Caco-2 (cell line): ENCODE measurements at regions not wholly inside any gene's neighbourhood (a gene's known extent, or its start where the extent isn't known, plus 50 kb on each side); places are given as distances from the start of the nearest gene placed in this dataset.

Experiments
- BruUV-seq: library from RNA; stranded (reverse); fragments of 400-500 nt; replicated peaks from 2 replicates; lab custom pipeline; 2021; lab: Mats Ljungman, UMichigan
- CTCF ChIA-PET: fragments of 300-600 bp; sonication (Branson Sonifier 250); formaldehyde crosslinking; loops from one replicate; lab custom pipeline; 2022; ENCODE audit warnings: antibody characterized with exemption; lab: Charles Lee
- POLR2A ChIA-PET: fragments of 300-600 bp; sonication (Branson Sonifier 250); formaldehyde crosslinking; loops from one replicate; lab custom pipeline; 2022; ENCODE audit warnings: antibody characterized with exemption; lab: Charles Lee
- DNase-seq, 2 experiments: peaks; one replicate each; pipeline versions ENCODE4 v3.0.0 to v3.0.0-alpha.2; 2020 to 2022
- H3K27me3 ChIP-seq: replicated peaks from 2 replicates; pipeline ENCODE4 v1.6.0; 2011; ENCODE audit warnings: low read length; ENCODE audit not compliant: control insufficient read depth, insufficient read depth
- H3K36me3 ChIP-seq: 2 replicates; pipeline ENCODE4 v1.5.1; 2011; ENCODE audit warnings: low read length; ENCODE audit not compliant: control insufficient read depth, insufficient read depth
- H3K4me1 ChIP-seq: fragments of 250-450 bp; sonication (Bioruptor Pico); 2 replicates; pipeline ENCODE4 v1.5.1; 2020; ENCODE audit warnings: mild to moderate bottlenecking
- H3K4me3 ChIP-seq: 2 replicates; pipeline ENCODE4 v1.5.1; 2011; ENCODE audit warnings: low read depth, mild to moderate bottlenecking, control low read depth, low read length
- H3K9me3 ChIP-seq: fragments of 250-450 bp; sonication (Bioruptor Pico); 2 replicates; pipeline ENCODE4 v1.5.1; 2020; ENCODE audit warnings: mild to moderate bottlenecking, moderate library complexity
- H3K27ac Mint-ChIP-seq: one replicate; pipeline ENCODE4 v1.8.0; 2022; ENCODE audit warnings: mixed read lengths; ENCODE audit not compliant: unreplicated experiment
- H3K27me3 Mint-ChIP-seq: one replicate; pipeline ENCODE4 v1.8.0; 2022; ENCODE audit warnings: mixed read lengths; ENCODE audit not compliant: insufficient read depth, unreplicated experiment
- H3K36me3 Mint-ChIP-seq: one replicate; pipeline ENCODE4 v1.8.0; 2022; ENCODE audit warnings: mild to moderate bottlenecking, mixed read lengths; ENCODE audit not compliant: insufficient read depth, unreplicated experiment
- H3K4me1 Mint-ChIP-seq: one replicate; pipeline ENCODE4 v1.8.0; 2022; ENCODE audit warnings: low read depth, mixed read lengths; ENCODE audit not compliant: unreplicated experiment
- H3K4me3 Mint-ChIP-seq: one replicate; pipeline ENCODE4 v1.8.0; 2022; ENCODE audit warnings: mild to moderate bottlenecking, moderate library complexity, mixed read lengths; ENCODE audit not compliant: unreplicated experiment
- H3K9me3 Mint-ChIP-seq: one replicate; pipeline ENCODE4 v1.8.0; 2022; ENCODE audit warnings: mixed read lengths; ENCODE audit not compliant: unreplicated experiment
- CTCF ChIP-seq, 2 experiments: fragments of 200-600 bp in 1 of 2; IDR thresholded peaks; 1 replicate in 1 of 2; 2 replicates in 1 of 2; pipeline versions ENCODE4 v1.5.1 to v1.8.0; 2011 to 2022; ENCODE audit warnings: antibody characterized with exemption in 1 of 2, control low read depth in 1 of 2, inconsistent platforms in 1 of 2, low read depth in 1 of 2, low read length in 1 of 2, mild to moderate bottlenecking in 1 of 2, moderate library complexity in 1 of 2; ENCODE audit not compliant: insufficient read depth in 1 of 2, severe bottlenecking in 1 of 2, unreplicated experiment in 1 of 2
- intact Hi-C: fragments of 100-400 bp; cut with micrococcal nuclease; formaldehyde crosslinking; loops from one replicate; pipeline ENCODE4 v1.10.0; 2022; ENCODE audit not compliant: unreplicated experiment

- Mint-ChIP-seq H3K36me3 (no peaks in the 10 kb centered on the region), H3K4me1 (no peaks in the 10 kb centered on the region), H3K9me3 (no peaks in the 10 kb centered on the region), H3K4me3 (no peak overlapping the region), H3K27ac (no peak overlapping the region), H3K27me3 (no peaks in the 10 kb centered on the region)
- ChIA-PET CTCF (no interaction called here), POLR2A (no interaction called here)
- H3K9me3 ChIP-seq, result no peaks in the 10 kb centered on the region
- no peaks in the 10 kb centered on the region for H3K27me3 ChIP-seq
- no peaks in the 10 kb centered on the region for H3K36me3 ChIP-seq
- H3K4me3 ChIP-seq, result no peak overlapping the region
- intact Hi-C loops, result no loop called here
- no peak for TF ChIP-seq CTCF (IDR thresholded peaks at IDR 0.05; ENCODE audit: insufficient read depth in 1 of 2, low read depth in 1 of 2, low read length in 1 of 2, severe bottlenecking in 1 of 2, unreplicated experiment in 1 of 2)
- BruUV-seq, result no TSS peak
- DNase-seq, result no peak
- H3K4me1 ChIP-seq, result no peaks in the 10 kb centered on the region
Measured at GRCh38 chr5:28386712-28387111, 1348.3 kb upstream of the CDH9 start.

- Mint-ChIP-seq H3K27ac (no peak overlapping the region), H3K4me3 (no peak overlapping the region), H3K4me1 (peaks cover 3% of the 10 kb centered on the region), H3K9me3 (no peaks in the 10 kb centered on the region), H3K27me3 (no peaks in the 10 kb centered on the region), H3K36me3 (no peaks in the 10 kb centered on the region)
- Histone ChIP-seq H3K4me1 (no peaks in the 10 kb centered on the region), H3K4me3 (no peak overlapping the region), H3K36me3 (no peaks in the 10 kb centered on the region), H3K9me3 (no peaks in the 10 kb centered on the region), H3K27me3 (no peaks in the 10 kb centered on the region)
- intact Hi-C loops, result no loop called here
- DNase-seq, result no peak
- ChIA-PET POLR2A (no interaction called here), CTCF (no interaction called here)
- TF ChIP-seq CTCF (IDR thresholded peaks at IDR 0.05; ENCODE audit: insufficient read depth in 1 of 2, low read depth in 1 of 2, low read length in 1 of 2, severe bottlenecking in 1 of 2, unreplicated experiment in 1 of 2), result no peak
- no TSS peak for BruUV-seq
Measured at GRCh38 chr5:28380167-28380566, 1341.8 kb upstream of the CDH9 start.

- intact Hi-C loops, result no loop called here
- H3K27ac Mint-ChIP-seq, result no peak overlapping the region
- BruUV-seq, result no TSS peak
- Histone ChIP-seq H3K36me3 (no peaks in the 10 kb centered on the region), H3K4me1 (peaks cover 9% of the 10 kb centered on the region; the same call in 1 of the 2 replicates), H3K4me3 (no peak overlapping the region), H3K27me3 (no peaks in the 10 kb centered on the region), H3K9me3 (no peaks in the 10 kb centered on the region)
- H3K9me3 Mint-ChIP-seq, result no peaks in the 10 kb centered on the region
- ChIA-PET CTCF (no interaction called here), POLR2A (no interaction called here)
- H3K4me1 Mint-ChIP-seq, result peaks cover 10% of the 10 kb centered on the region
- peak in 1 of 2 experiments; percentile 39 for DNase-seq
- no peak for TF ChIP-seq CTCF (IDR thresholded peaks at IDR 0.05; ENCODE audit: insufficient read depth in 1 of 2, low read depth in 1 of 2, low read length in 1 of 2, severe bottlenecking in 1 of 2, unreplicated experiment in 1 of 2)
- H3K36me3 Mint-ChIP-seq, result no peaks in the 10 kb centered on the region
- no peaks in the 10 kb centered on the region for H3K27me3 Mint-ChIP-seq
- no peak overlapping the region for H3K4me3 Mint-ChIP-seq
Measured at GRCh38 chr5:28374492-28374967, 1336.1 kb upstream of the CDH9 start.
